OCI-LY3 (cell line): ENCODE measurements at regions not wholly inside any gene's neighbourhood (a gene's known extent, or its start where the extent isn't known, plus 50 kb on each side); places are given as distances from the start of the nearest gene placed in this dataset.

Source experiments
- H2AFZ ChIP-seq: fragments of 200-600, 300-600 bp; shearing (Covaris generic); 2 replicates; pipeline ENCODE4 v1.6.0; 2014; ENCODE audit warnings: antibody characterized with exemption, low read depth, low read length
- H3K27ac ChIP-seq: fragments of 200-600, 300-600 bp; sonication (generic); 2 replicates; pipeline ENCODE4 v1.5.1; 2014; ENCODE audit warnings: mild to moderate bottlenecking, low read length, moderate library complexity, mixed read lengths
- H3K27me3 ChIP-seq: fragments of 200-600, 300-600 bp; sonication (generic); 2 replicates; pipeline ENCODE4 v1.6.1; 2014; ENCODE audit warnings: low read depth, low read length, mixed read lengths
- H3K36me3 ChIP-seq: fragments of 200-600, 300-600 bp; sonication (generic); replicated peaks from 2 replicates; pipeline ENCODE3; 2014; ENCODE audit warnings: low read depth, low read length, mixed read lengths
- H3K4me1 ChIP-seq: fragments of 300-600, 200-600 bp; sonication (generic); 2 replicates; pipeline ENCODE4 v1.6.1; 2014; ENCODE audit warnings: low read length, mixed read lengths
- H3K4me2 ChIP-seq: fragments of 200-600, 300-600 bp; sonication (generic); 2 replicates; pipeline ENCODE4 v1.6.1; 2014; ENCODE audit warnings: low read length, mixed read lengths
- H3K4me3 ChIP-seq: fragments of 300-600, 200-600 bp; sonication (generic); 2 replicates; pipeline ENCODE4 v1.5.1; 2014; ENCODE audit warnings: antibody characterized with exemption, mild to moderate bottlenecking, low read length, moderate library complexity
- H3K79me2 ChIP-seq: fragments of 300-600, 200-600 bp; shearing (Covaris generic); 2 replicates; pipeline ENCODE4 v1.6.1; 2014; ENCODE audit warnings: mild to moderate bottlenecking, low read length, mixed read lengths
- H3K9ac ChIP-seq: fragments of 300-600, 200-600 bp; shearing (Covaris generic); 2 replicates; pipeline ENCODE4 v1.6.0; 2014; ENCODE audit warnings: mild to moderate bottlenecking, low read length, moderate library complexity
- H3K9me3 ChIP-seq: fragments of 200-600, 300-600 bp; shearing (Covaris generic); 2 replicates; pipeline ENCODE4 v1.6.1; 2014; ENCODE audit warnings: low read length, mixed read lengths; ENCODE audit not compliant: insufficient read depth
- H4K20me1 ChIP-seq: fragments of 200-600, 300-600 bp; sonication (generic); 2 replicates; pipeline ENCODE4 v1.6.1; 2016; ENCODE audit warnings: low read length, mixed read lengths; ENCODE audit not compliant: insufficient read depth
- CTCF ChIP-seq: fragments of 200-600, 300-600 bp; sonication (generic); IDR thresholded peaks from 2 replicates; pipeline ENCODE4 v1.5.1; 2014; ENCODE audit warnings: antibody characterized with exemption, low read length, low read depth
- EZH2phosphoT487 ChIP-seq: fragments of 200-600 bp; shearing (Covaris generic); IDR thresholded peaks from 2 replicates; pipeline ENCODE4 v1.6.1; 2018; ENCODE audit warnings: antibody characterized with exemption, mixed run types, low read depth

GRCh38 chr2:16279201-16279570 is 338.8 kb downstream of the MYCN start:
- Histone ChIP-seq H4K20me1 (no peaks in the 10 kb centered on the region), H3K9me3 (no peaks in the 10 kb centered on the region), H3K4me3 (no peak overlapping the region), H3K27me3 (peaks cover 6% of the 10 kb centered on the region; the same call in 1 of the 2 replicates), H3K79me2 (no peaks in the 10 kb centered on the region), H3K9ac (no peak overlapping the region), H3K36me3 (no peaks in the 10 kb centered on the region), H3K4me2 (no peak overlapping the region), H2AFZ (no peak overlapping the region), H3K27ac (no peak overlapping the region), H3K4me1 (no peaks in the 10 kb centered on the region)
- TF ChIP-seq EZH2phosphoT487 (no peak), CTCF (no peak)

DNA sequence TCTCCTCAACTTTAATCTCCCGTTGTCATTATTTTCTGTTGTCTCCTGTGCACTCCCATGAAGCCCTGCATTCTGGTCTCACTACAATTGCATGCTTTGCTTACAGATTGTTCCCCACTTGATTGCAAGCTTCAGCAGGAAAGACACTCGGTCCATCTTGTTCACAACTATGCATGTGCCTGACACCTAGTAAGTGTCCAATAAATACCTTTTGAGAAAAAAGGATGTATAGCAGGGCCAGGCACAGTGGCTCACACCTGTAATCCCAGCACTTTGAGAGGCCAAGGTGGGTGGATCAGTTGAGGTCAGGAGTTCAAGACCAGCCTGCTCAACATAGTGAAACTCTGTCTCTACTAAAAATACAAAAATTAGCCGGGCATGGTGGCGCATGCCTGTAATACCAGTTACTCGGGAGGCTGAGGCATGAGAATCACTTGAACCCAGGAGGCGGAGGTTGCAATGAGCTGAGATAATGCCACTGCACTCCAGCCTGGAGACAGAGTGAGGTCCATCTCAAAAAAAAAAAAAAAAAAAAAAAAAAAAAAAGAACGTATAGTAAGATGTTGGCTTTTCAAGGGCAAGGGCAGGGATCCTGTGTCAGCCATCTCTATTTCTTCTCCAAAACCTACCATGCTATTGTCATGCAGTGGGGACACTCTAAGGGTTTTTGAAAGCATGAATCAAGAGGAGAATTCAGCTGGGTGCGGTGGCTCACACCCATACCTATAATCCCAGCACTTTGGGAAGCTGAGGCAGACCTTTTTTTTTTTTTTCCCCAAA is 338.3 kb downstream of the MYCN start:
- Histone ChIP-seq H3K9me3 (no peaks in the 10 kb centered on the region), H3K79me2 (no peaks in the 10 kb centered on the region), H3K4me2 (no peak overlapping the region), H3K9ac (no peak overlapping the region), H3K27me3 (peaks cover 6% of the 10 kb centered on the region; the same call in 1 of the 2 replicates), H3K36me3 (no peaks in the 10 kb centered on the region), H3K4me3 (no peak overlapping the region), H4K20me1 (no peaks in the 10 kb centered on the region), H3K27ac (no peak overlapping the region), H3K4me1 (no peaks in the 10 kb centered on the region), H2AFZ (no peak overlapping the region)
- no peak for TF ChIP-seq EZH2phosphoT487

GRCh38 chr2:16277117-16277516 is 336.8 kb downstream of the MYCN start:
- Histone ChIP-seq H4K20me1 (no peaks in the 10 kb centered on the region), H3K9me3 (no peaks in the 10 kb centered on the region), H3K4me2 (no peak overlapping the region), H3K27me3 (peaks cover 6% of the 10 kb centered on the region; the same call in 1 of the 2 replicates), H3K27ac (no peak overlapping the region), H3K79me2 (no peaks in the 10 kb centered on the region), H3K9ac (no peak overlapping the region), H3K4me1 (no peaks in the 10 kb centered on the region), H3K4me3 (no peak overlapping the region), H3K36me3 (no peaks in the 10 kb centered on the region), H2AFZ (no peak overlapping the region)
- TF ChIP-seq CTCF = no peak
- no peak for TF ChIP-seq EZH2phosphoT487

DNA sequence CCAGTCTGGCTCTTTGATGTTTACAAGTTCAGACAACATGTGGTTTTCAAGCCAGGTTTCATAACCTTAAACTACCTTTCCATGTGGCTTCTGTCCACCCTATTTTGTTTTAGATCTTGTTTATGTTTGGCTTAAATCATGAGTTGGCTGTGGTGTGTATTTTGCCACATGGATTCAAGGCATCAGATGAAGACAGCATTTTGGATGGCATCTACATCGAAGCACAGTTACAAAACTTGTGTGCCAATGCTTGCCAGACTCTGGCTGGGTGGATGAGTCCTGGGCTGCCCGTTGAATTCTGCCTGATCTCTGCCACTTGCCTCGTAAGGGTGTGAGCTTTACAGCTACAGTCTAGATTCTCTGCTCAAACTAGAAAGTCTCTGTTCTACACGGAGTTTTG is 335.3 kb downstream of the MYCN start:
- Histone ChIP-seq H3K27me3 (peaks cover 9% of the 10 kb centered on the region), H3K9me3 (no peaks in the 10 kb centered on the region), H3K27ac (no peak overlapping the region), H3K4me1 (no peaks in the 10 kb centered on the region), H2AFZ (no peak overlapping the region), H3K4me2 (no peak overlapping the region), H4K20me1 (no peaks in the 10 kb centered on the region), H3K36me3 (no peaks in the 10 kb centered on the region), H3K79me2 (no peaks in the 10 kb centered on the region), H3K9ac (no peak overlapping the region), H3K4me3 (no peak overlapping the region)
- TF ChIP-seq EZH2phosphoT487 (no peak), CTCF (no peak)
